ENCODE measurements at regions not wholly inside any gene's neighbourhood (a gene's known extent, or its start where the extent isn't known, plus 50 kb on each side); places are given as distances from the start of the nearest gene placed in this dataset.
"Not testable (repeated sequence)": the region's sequence is repeated elsewhere in the genome, so short reads cannot be mapped to it uniquely, and the experiment has no call there.

DNA sequence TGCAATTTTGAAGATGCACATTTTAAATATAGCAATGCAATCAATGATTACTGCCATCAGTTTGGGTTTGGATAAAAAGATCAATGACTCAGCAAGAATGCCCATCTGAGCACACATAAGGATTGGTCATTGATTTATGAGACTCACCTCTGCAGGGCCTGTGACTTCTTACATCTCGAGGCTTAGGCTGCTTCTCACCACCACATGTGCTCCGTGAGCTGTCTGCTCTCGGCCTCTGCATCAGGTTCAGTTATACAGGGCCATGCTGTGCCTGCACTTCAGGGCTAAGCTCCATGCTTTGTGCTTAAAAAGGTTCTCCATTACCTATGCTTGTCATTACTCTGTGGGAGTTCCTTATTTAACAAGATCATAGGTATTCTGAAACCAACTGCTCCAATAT, 887.5 kb downstream of the DIPK2A start:
- DNase-seq, result peak; percentile 27

DNA sequence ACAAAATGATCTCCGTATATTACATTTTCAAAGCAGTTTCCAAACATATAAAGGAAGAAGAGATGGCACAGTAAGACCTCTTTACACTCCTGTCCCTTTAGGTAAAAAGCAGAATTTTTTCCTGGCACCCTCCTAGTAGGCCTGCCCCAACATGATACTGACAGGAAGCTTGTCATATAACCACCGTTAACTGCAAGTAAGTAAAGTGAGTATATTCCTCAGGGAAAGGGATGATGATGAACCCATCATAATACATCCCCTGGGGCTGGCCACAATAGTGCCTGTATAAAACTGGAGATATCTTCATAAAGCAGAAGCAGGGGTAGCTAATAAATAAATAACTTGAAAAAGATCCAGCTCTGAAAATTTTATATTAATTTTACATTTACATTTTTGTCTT, 893.0 kb downstream of the DIPK2A start:
- no peak for DNase-seq

DNA sequence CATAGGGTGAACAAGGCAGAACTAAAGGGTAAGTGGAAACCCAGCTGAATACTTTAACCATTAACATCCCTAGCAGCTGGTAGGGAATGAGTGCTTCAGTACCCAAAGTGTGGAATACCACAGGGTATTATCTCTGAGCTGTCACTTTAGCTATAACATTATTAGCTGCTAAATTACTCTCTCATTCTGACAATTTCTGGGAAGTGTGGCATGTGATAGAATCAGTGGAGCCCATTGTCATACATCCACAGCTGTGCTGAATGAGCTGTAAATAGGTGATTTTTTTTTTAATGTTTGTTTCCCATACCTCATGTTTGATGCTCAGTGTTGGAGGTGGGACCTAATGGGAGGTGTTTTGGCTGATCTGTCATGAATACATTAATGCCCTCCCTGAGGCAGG, 894.3 kb downstream of the DIPK2A start:
- DNase-seq, result no peak

DNA sequence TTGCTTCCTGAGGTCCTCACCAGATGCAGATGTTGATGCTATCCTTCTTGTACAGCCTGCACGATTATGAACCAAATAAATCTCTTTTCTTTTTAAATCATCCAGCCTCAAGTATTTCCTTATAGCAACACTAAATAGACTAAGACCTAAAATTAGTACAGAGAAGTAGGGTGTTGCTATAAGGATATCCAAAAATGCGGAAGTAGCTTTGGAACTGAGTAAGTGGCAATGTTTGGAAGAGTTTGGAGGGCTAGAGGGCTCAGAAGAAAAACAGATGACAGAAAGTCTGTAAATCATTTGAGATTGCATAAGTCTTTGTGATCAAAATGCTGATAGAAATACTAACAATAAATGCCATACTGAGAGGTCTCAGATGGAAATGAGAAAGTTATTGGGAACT, 894.9 kb downstream of the DIPK2A start:
- DNase-seq, result no peak

DNA sequence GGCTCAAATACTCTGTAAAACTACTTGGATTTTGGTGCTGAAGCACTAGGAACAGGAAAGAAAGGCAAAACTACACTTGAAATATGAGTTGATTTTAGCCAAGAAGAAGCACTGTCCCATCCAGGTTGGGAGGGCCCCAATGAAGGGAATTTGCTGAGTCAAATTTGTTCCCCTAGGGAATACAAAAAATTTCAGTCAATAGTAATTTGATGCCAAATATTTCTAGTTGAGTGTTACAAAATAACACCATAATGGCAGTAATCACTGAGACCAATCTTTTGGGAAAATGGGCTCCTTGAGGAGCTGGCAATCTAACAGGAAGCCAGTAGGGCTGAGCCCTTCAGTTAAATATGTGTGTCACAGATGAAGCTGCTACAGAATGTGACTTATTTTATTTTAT, 896.9 kb downstream of the DIPK2A start:
- no peak for DNase-seq

DNA sequence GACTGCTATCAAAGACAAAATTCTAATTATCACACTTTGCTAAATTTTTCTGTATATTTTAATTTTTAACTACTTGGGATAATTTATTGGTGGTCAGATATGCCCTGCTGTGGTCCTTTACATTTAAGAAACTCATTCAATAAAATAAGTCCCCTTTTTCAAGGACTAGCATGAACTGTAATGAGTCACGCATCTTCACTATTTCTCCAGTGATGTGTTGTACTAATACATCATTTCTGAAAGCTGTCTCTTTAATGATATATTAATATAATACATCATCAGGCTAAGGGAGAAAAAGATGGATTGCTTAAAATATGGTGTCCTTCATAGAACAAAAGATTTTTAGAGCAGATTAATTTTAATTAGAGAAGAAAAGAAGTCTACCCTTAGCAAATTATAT, 901.4 kb downstream of the DIPK2A start:
- no peak for DNase-seq

DNA sequence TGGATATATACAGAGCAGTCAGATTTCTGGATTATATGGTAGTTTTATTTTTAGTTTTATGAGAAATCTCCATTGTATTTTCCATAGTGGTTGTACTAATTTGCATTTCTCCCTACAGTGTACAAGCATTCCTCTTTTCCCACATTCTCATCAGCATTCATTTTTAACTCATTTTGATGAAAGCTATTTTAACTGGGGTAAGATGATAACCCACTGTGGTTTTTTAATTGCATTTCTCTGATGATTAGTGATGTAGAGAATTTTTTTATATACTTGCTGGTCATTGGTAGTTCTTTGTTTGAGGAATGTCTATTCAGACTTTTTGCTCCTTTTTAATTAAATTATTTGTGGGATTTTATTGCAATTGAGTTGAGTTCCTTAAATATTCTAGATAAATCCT, 903.6 kb downstream of the DIPK2A start:
- no peak for DNase-seq

DNA sequence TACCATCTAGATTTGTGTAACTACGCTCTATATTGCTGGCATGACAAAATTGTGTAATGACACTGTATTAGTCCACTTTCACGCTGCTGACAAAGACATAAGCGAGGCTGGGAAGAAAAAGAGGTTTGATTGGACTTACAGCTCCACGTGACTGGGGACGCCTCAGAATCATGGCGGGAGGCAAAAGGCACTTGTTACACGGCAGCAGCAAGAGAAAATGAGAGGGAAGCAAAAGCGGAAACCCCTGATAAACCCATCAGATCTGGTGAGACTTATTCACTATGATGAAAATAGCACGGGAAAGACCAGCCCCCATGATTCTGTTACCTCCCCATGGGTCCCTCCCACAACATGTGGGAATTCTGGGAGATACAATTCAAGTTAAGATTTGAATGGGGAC, 905.7 kb downstream of the DIPK2A start:
- no peak for DNase-seq

DNA sequence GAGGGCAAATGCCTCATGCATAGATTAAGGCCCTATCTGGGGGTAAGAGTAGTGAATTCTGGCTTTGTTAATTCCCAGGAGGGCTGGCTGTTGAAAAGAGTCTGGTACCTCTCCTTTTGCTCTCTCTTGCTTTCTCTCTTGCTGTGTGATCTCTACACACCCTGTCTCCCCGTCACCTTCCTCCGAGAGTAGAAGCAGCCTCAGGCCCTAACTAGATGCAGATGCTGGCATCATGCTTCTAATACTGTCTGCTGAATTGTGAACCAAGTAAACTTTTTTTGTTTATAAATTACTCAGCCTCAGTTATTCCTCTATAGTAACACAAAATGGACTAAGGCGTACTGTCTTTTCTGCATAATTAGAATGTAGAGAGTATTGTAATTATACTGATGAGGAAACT, 908.1 kb downstream of the DIPK2A start:
- no peak for DNase-seq

DNA sequence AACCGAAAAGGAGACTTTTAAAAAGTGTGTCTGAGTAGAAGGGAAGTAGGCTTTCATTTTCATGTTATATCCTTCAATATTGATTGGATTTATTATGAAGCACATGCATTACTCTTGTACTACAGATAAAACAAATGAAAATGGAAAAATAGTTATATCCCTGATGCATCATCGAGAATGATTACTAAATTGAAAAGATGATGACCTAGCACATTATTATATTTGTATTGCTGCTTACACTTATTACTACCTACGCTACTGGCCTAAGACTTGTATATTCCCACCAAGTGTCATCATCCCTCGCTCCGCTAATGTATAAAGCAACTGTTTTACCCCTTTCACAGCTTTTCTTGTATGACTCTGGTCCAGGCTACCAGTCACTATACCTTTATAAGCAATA, 922.4 kb downstream of the DIPK2A start:
- DNase-seq, result no peak

DNA sequence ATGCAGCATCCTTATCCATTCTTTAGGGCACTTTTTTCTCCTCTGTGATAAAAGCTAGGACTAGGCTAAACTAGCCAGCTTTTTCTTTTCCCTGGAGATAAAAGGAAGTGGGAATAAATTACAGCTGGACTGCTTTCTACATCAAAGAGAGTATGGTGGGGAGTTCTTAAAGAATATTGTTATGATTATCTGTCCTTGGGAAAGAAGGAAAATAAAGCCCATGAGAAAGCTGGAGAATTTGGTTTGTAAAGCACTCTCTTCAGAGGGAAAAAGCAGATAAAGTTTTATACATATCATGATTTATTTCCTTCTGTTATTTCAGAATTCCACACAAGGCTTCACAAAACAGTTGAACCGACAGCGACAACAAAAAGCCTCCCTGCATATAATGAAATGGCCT, 923.0 kb downstream of the DIPK2A start:
- DNase-seq, result no peak

DNA sequence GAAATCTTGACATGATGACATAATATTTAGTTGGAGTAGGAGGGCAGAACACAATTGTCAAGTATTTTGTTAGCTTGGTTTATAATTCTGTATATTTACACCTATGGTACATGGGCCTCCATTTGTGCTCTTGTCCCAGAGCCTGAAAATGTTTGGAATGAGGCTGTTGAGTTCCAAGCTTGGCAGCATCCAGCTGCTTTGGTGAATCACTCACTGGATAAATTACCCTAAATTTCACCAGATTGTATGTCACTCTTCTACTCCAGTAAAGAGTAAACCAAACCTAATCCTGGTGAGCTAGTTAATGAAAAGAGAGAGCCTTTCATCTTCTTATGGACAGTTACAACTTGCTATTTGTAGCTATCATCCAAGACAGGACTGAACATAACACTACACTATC, 928.7 kb downstream of the DIPK2A start:
- no peak for DNase-seq

DNA sequence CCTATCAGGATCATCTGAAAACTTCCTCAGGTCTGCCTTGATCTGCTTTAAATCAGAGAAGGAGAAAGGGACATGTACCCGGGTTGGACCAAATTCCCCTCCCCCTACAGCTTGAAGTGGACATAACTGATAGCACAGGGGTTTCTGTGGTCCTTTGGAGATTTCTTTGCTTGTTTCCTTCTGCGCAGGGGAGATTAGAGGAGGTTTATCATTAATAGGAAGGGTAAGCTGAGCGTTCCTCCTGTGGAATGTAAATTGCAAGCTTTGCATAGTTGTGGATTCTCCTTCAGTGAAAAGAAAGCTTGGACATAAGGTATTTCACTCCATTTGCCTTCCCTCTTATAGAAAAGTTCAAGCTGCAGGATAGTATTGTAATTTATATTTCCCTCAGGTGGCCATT, 936.0 kb downstream of the DIPK2A start:
- not testable (repeated sequence) for DNase-seq

DNA sequence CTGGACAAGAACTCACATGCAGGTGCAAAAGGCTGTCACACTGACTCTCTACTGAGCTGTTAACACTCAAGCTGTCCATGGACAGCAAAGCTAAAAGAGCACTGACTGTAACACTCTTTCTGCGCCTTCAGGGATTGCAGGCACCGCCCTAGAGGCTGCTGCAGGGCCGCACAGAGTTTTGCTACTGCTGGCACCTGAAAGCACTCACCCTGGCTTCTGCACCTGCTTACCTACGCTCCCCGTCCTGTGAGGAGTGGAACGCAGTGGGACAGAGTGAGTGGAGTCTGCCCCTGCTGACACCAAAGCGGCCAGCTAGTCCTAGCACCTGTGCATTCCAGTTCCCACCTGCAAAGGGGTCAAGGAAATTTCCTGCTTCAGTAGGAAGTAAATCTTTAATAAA, 941.3 kb downstream of the DIPK2A start:
- DNase-seq, result no peak

DNA sequence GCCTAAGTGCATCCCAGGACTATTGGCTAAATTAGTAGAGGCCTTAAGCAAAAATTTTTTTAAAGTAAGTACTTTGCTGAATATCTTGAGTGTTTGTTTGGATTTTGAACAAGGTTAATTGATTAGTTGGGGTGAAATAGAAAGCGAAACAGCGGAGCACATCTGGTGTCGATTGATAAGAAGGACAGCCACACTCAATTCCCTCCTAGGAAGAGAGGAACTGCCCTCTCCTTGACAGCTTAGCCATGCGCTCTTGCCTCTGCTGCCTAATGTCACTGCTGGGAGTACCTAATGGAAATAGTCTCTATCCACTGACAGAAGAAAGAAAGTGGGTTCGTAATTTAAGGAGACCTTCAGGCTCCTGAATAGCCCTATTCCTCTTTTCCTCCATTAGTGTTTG, 943.6 kb downstream of the DIPK2A start:
- DNase-seq, result no peak

DNA sequence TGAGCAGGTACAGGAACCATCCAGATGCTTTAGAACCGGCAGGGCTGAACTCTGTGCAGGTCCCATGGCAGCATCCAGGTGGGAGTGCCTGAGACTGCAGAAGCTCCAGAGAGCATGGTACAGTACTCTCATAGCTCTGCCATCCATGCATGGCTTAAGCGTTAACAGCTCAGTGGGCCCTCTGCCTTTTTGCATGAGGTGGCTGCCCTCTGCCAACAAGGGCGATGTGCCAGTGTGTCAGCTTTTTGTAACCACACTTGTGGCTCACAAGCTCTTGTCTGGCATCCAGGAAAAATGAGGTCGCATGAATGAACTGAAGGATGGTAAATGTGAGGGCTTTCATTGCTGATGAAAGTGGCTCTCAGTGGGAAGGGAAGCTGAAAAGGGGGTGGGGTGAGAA, 950.1 kb downstream of the DIPK2A start:
- no peak for DNase-seq

DNA sequence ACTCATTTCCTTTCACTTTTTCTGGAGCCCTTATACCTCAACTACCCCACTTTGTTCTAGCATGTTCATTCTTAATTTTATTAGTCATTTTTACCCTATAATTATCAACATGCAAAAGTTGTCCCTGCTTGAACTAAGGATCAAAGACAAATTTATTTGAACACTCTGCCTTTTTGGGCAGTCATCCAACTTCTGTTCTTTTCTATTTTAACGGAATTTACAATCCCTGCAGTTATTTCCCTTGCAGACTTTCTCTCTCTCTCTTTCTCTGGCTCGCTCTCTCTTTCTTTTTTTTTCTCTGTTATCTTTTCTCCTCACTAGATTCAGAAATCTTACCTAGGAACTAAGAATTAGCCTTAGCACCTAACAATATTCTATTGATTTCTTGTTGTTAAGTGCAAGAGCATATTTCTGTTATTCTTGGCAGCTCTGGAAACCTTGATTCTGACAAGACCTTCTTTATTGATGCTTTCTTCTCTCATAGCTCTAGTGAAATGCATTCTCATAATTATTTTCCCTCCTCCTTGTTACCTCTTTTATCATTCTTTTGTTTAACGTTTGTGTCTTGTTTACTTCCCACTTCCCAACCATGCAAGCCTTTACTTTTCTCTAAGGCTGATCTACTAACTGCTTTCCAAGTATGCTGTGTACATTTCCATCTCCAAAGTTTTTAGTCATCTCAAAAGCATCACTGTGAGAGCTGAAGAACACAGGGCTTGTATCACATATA, 951.6 kb downstream of the DIPK2A start:
- no peak for DNase-seq

DNA sequence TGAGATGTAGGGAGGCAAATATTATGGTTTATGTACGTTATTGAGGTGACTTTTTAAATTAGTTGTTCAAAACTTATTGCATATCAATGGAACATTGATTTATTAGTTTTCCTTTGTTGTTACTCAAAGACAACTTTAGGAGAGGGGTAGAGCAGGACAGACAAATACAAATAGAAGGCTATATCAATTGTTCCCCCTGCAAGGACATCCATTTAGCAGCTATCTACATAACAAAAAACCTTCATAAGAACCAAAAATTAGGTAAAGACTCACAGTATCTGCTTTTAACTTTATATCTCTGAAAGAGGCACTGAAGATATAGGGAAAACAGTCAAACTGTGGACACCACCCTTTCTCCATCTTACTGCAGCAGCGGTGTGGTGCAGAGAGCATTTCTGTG, 958.8 kb downstream of the DIPK2A start:
- no peak for DNase-seq

DNA sequence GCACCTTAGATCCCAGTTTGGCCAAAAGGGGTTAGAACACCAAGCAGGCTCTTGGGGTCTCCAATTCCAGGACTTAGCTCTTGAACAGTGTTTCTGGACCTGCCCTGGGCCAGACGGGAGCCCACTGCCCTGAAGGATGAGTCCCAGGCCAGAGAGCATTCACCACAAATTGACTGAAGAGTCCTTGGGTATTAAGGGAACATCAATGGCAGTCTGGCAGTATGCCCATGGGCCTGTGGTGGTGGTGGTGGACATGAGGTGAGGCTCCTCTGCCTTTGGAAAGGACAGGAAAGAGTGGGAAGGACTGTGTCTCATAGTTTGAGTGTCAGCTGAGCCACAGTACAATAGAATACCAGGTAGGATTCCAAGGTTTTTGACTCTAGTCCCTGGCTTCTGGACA, 960.0 kb downstream of the DIPK2A start:
- no peak for DNase-seq

DNA sequence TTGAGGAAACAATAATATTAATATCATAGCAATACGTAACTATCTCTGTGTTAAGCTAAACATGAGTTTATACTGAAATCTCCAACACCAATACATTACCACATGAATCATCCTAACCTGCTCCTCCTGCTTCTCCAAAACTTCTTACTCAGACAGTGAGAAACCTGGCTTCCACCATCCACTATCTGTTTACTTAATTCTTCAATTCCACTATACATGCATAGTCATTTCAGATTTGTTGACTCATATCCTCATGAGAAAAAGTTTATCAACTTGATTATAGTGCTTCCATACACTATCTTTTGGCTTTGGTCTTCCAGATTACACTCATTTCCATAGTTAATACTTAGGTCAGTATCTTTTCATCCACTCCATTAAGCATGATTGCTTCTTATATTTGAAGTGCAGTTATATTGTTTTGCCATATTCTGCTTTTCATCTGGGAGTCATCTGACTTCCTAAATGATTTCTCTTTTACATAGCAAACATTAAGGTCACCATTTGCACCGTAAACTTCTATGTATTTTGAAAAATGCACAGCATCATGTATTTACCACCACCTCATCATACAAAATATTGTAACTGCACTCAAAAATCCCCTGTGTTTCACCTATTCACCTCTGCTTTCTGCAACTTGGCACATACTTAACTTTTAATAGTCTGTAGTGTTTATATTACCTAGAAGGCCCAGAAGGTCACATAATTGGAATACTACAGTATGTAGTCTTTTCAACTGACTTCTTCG, 970.6 kb downstream of the DIPK2A start:
- DNase-seq, result no peak

DNA sequence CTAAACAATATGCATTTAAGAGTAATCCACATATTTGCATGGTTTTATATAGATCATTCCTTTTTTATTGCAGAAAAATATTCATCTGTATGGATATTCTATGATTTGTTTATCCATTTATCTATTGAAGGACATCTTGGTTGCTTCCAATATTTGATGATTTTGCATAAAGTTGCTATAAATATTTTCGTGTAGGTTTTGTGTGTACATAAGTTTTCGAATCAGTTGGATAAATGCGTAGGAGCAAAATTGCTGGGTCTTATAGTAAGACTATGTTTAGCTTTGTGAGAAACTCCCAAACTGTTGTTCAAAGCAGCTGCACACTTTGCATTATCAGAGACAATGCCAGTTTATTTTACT, 971.2 kb downstream of the DIPK2A start:
- no peak for DNase-seq

DNA sequence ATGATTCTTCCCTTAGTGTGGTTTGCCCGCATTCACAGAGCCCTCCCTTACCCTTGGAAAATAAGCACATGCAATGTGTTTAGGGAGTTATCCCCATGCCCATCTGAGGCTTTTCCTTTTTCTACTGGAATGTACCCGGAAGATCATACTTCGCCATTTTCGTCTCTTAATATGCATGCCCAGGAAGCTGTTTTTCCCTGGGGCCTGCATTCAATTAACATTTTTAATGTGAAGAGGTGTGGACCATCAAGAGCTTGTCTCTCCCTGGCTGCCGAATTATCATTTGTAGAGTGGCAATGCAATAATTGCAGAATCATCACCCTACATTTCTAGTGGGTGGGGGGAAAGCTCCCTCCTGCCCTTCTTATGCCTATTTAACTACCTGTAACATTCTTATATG, 976.3 kb downstream of the DIPK2A start:
- no peak for DNase-seq

DNA sequence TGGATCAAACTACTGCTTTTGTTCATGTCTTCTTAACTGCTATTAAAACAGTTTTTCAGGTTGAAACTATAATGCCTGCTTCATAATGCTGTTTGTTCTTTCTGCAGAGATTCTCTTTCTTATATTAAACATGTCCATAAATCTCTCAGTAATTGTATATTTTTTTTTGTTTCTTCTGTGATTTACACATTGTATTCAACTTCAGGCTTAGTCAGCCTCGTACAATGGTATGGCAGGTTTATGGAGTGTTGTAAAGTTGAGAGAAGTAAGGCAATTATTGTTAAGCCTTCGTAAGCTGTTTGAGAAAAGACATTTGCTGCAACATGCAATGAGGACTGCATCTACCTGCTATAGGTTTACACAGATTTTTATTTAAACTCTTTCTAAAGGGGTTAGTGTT, 977.1 kb downstream of the DIPK2A start:
- DNase-seq, result peak; percentile 52

DNA sequence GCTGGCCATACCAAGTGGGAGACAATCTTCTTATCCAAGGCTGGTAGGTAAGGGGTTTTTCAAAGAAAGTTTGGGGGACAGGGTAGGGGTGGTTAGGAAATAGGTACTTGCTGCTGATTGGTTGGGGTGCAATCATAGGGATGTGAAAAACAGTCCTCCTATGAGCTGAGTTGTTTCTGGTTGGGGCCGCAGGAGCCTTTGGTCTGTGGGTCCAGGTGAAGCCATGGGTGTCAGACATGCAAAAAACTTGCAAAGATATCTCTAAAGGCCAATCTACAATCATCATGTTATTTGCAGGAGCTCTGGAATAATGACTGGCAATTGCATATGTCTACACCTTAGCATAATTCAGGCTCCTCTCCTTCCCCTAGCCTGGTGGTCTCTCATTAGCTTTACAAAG, 982.3 kb downstream of the DIPK2A start:
- DNase-seq, result no peak

Data from NCI-H82 (cell line).